HEK293 (cell line): ENCODE measurements at regions not wholly inside any gene's neighbourhood (a gene's known extent, or its start where the extent isn't known, plus 50 kb on each side); places are given as distances from the start of the nearest gene placed in this dataset.
"Not testable (repeated sequence)": the region's sequence is repeated elsewhere in the genome, so short reads cannot be mapped to it uniquely, and the experiment has no call there.

Experiments
- CTCF ChIP-seq: fragments of 450-650 bp; formaldehyde crosslinking; IDR thresholded peaks from 2 replicates; pipeline ENCODE4 v1.5.1; 2016; ENCODE audit warnings: missing biosample characterization, missing genetic modification characterization
- GLIS1 ChIP-seq: fragments of 450-650 bp; formaldehyde crosslinking; IDR thresholded peaks from 2 replicates; pipeline ENCODE4 v1.5.1; 2016; ENCODE audit warnings: missing biosample characterization, missing genetic modification characterization
- TRIM28 ChIP-seq: IDR thresholded peaks from 2 replicates; pipeline ENCODE4 v1.6.1; 2011; ENCODE audit warnings: low read length, control low read depth, borderline replicate concordance
- ZNF174 ChIP-seq: fragments of 450-650 bp; formaldehyde crosslinking; IDR thresholded peaks from 2 replicates; pipeline ENCODE4 v1.5.0; 2017; ENCODE audit warnings: missing biosample characterization, mild to moderate bottlenecking, missing genetic modification characterization
- ZNF24 ChIP-seq: fragments of 450-650 bp; formaldehyde crosslinking; IDR thresholded peaks from 2 replicates; pipeline ENCODE4 v1.5.1; 2016; ENCODE audit warnings: missing biosample characterization, missing genetic modification characterization
- ZNF248 ChIP-seq: fragments of 450-650 bp; formaldehyde crosslinking; IDR thresholded peaks from 2 replicates; pipeline ENCODE4 v1.5.1; 2017; ENCODE audit warnings: missing biosample characterization, missing genetic modification characterization
- ZNF354C ChIP-seq: fragments of 450-650 bp; formaldehyde crosslinking; IDR thresholded peaks from 2 replicates; pipeline ENCODE4 v1.5.1; 2016; ENCODE audit warnings: missing biosample characterization, missing genetic modification characterization, low read depth, borderline replicate concordance
- ZNF366 ChIP-seq: fragments of 450-650 bp; formaldehyde crosslinking; conservative IDR thresholded peaks from 2 replicates; pipeline ENCODE4 v1.5.1; 2016; ENCODE audit warnings: missing biosample characterization, missing genetic modification characterization
- ZNF580 ChIP-seq: fragments of 450-650 bp; formaldehyde crosslinking; IDR thresholded peaks from 2 replicates; pipeline ENCODE4 v1.5.1; 2016; ENCODE audit warnings: missing biosample characterization, missing genetic modification characterization
- TF ChIP-seq, protein P1 (sequence below): fragments of 450-650 bp; formaldehyde crosslinking; conservative IDR thresholded peaks from 2 replicates; pipeline ENCODE4 v1.5.1; 2016; ENCODE audit warnings: low read depth, missing biosample characterization, missing genetic modification characterization

DNA sequence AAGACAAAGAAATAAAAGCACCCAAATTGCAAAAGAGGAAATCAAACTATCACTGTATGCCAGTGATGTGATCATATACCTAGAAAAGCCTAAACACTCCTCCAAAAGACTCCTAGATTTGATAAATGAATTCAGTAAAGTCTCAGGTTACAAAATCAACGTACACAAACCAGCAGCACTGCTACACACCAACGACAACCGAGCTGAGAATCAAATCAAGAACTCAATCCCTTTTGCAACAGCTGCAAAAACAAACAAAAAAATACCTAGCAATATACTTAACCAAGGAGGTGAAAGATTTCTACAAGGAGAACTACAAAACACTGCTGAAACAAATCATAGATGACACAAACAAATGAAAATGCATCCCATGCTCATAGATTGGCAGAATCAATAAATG, 92.1 kb upstream of the PALMD start:
- not testable (repeated sequence) for TF ChIP-seq CTCF (tag by site-specific recombination); TRIM28; ZNF24 (tag by site-specific recombination); ZNF248 (tag by site-specific recombination); ZNF580 (tag by site-specific recombination); ZNF354C (tag by site-specific recombination); ZNF174 (tag by site-specific recombination)
- TF ChIP-seq ZNF366 (0 out of 2 replicates have a peak, but pooled peaks have one; percentile 14), GLIS1 (tag by site-specific recombination) (peak; percentile 9; the same call in 1 of the 2 replicates)
- TF ChIP-seq, protein P1, sequence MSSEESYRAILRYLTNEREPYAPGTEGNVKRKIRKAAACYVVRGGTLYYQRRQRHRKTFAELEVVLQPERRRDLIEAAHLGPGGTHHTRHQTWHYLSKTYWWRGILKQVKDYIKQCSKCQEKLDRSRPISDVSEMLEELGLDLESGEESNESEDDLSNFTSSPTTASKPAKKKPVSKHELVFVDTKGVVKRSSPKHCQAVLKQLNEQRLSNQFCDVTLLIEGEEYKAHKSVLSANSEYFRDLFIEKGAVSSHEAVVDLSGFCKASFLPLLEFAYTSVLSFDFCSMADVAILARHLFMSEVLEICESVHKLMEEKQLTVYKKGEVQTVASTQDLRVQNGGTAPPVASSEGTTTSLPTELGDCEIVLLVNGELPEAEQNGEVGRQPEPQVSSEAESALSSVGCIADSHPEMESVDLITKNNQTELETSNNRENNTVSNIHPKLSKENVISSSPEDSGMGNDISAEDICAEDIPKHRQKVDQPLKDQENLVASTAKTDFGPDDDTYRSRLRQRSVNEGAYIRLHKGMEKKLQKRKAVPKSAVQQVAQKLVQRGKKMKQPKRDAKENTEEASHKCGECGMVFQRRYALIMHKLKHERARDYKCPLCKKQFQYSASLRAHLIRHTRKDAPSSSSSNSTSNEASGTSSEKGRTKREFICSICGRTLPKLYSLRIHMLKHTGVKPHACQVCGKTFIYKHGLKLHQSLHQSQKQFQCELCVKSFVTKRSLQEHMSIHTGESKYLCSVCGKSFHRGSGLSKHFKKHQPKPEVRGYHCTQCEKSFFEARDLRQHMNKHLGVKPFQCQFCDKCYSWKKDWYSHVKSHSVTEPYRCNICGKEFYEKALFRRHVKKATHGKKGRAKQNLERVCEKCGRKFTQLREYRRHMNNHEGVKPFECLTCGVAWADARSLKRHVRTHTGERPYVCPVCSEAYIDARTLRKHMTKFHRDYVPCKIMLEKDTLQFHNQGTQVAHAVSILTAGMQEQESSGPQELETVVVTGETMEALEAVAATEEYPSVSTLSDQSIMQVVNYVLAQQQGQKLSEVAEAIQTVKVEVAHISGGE (tag by site-specific recombination): not testable (repeated sequence)
